ENCODE measurements at regions not wholly inside any gene's neighbourhood (a gene's known extent, or its start where the extent isn't known, plus 50 kb on each side); places are given as distances from the start of the nearest gene placed in this dataset.

GRCh38 chr9:107756091-107756490, 266.5 kb upstream of the KLF4 start:
- no peak overlapping the region for H3K27ac ChIP-seq
- TF ChIP-seq ZFX (IDR thresholded peaks at IDR 0.05; ENCODE audit: borderline replicate concordance) (no peak), CTCF (IDR thresholded peaks at IDR 0.05) (no peak)

DNA sequence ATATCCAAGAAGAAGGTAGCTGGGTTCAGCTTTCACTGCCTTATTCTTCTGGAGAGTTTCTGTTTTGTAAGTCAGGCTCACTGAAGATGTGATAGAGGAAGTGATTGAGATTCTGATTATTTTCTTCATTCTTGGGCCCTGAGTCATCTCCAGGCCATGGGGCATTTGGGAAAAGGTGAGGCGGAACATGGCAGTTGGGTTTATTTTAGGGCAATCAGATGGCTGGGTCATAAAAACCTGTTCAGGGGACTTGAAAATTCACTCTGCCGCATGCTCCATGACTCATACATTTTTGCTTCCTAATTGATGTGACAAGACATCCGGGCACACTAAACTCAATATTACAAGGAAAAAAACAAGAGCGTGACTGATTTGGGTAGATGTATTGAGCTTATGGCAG, 265.7 kb upstream of the KLF4 start:
- TF ChIP-seq ZFX (IDR thresholded peaks at IDR 0.05; ENCODE audit: borderline replicate concordance): no peak
- TF ChIP-seq CTCF (IDR thresholded peaks at IDR 0.05): no peak
- H3K27ac ChIP-seq: no peak overlapping the region

DNA sequence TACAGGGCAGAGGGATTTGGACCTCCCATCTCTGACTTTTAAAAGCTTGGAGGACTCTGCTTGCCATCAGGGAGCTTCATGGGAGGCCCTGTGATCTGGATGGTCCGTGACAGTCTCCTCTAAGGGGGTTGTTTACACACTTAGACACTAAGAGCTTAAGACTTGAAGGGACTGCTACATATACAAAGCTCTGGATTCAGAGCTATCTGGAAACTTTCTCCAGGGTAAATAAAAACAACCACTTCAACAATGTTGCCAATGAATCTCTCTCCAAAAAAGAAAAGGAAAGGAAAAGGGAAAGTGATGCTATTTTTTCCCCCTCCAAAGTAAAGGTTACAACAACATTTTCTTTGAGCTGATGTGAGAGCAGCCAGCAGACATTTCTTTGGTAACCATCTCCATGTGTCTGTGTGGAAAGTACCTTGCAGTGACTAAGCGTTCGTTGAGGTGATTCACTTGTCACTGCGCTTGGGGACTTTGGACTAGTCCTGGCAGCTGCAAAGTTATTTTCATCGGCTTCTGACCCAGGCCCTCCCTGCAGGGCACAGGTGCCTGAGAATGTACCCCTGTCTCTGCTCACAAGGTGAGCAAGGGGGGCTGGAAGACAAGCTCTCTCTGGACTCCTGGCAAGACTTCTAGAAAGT, 262.1 kb upstream of the KLF4 start:
- H3K27ac ChIP-seq: no peak overlapping the region
- no peak for TF ChIP-seq CTCF (IDR thresholded peaks at IDR 0.05)
- TF ChIP-seq ZFX (IDR thresholded peaks at IDR 0.05; ENCODE audit: borderline replicate concordance): no peak

DNA sequence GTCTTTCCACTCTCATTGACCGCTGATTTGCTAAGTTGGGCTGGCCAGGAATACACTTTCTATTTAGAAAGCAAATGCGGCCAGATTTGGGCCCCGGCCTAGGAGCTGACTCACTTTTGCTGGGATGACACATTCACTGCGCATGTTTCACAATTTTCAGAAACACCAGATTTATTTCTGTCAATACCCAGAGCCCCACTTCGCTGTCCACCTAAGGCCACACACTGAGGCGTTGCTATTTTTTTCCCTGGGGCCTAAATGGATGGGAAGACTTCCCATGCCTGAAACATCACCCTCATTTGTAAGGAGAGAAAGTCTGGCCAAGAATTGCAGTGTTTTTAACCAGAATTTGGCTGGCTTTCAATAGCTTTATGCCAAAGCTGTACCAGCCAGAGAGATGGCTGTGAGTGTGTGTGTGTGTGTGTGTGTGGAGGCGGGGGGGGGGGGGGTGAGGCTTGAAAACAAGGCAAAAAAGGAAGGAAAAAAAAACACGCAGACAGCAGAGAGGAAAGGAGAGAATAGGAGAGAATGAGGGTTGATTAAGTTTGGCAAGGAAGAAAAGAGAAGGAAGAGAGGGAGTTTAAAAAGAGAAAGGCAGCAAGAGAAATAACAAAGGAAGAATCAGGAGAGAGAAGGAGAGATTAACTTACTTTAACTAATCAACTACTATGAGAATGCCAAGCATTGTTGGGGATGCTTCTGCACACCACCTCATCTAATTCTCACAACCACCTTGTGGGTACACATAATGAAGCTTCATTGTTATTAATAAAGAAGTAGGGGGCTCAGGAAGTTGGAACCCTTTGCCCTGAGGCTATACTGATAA, 261.4 kb upstream of the KLF4 start:
- TF ChIP-seq CTCF (IDR thresholded peaks at IDR 0.05): no peak
- no peak for TF ChIP-seq ZFX (IDR thresholded peaks at IDR 0.05; ENCODE audit: borderline replicate concordance)
- H3K27ac ChIP-seq: peak overlapping the region; percentile 73; the same call in 1 of the 2 replicates

DNA sequence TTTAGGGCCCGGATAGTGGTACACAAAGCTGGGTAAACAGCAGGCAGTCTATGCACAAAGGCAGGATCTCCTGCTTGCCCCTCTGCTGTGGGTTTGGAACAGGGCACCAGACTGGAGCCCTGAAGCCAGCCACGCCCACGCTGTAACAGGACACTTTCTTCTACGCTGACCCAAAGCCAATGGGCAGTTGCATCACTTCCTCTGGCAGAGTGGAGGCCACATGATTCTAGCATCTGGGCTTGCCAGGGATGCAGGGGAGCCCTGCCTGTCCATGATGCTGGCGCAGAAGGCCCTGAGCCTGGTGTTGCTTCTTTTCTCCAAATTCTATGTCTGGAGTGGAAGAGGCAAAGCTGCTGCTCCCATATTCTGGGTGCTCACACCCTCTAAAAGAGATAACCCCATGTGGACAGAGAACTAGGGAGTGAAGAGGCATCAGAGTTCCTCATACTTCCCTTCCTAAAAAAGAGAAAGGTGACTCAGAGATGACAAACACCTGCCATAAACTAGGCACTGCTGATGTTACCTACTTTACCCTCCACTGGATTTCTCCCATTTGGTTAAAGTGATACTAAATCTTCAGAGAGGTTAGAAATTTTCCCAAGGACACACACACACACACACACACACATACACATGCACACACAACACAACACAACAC, 260.3 kb upstream of the KLF4 start:
- H3K27ac ChIP-seq: peak overlapping the region; percentile 73

DNA sequence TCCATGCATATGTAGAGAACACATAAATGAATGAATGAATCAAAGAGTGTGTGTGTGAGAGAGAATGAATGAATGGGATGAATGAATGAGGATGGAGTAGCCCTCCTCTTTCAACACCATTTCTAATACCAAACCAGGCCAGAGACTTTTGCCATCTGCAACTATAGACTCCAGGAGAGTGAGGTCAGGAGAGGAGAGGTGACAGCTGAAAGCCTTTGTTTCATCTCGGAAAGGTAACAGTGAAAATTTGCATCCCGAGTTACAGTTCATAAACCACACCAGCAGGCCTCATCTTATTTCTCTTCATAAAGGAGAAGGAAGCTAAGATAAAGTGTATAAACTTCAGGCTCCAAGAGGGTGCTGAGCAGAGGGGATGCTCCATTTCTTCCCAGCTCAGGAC, 255.3 kb upstream of the KLF4 start:
- no peak for TF ChIP-seq ZFX (IDR thresholded peaks at IDR 0.05; ENCODE audit: borderline replicate concordance)
- TF ChIP-seq CTCF (IDR thresholded peaks at IDR 0.05): no peak
- no peak overlapping the region for H3K27ac ChIP-seq

More for the DNA sequence above, 260.3 kb upstream of the KLF4 start:
- TF ChIP-seq CTCF (IDR thresholded peaks at IDR 0.05) (no peak), ZFX (IDR thresholded peaks at IDR 0.05; ENCODE audit: borderline replicate concordance) (no peak)

Measured in 22Rv1 (cell line).